Kidney tubule cell (primary cell): ENCODE measurements at regions not wholly inside any gene's neighbourhood (a gene's known extent, or its start where the extent isn't known, plus 50 kb on each side); places are given as distances from the start of the nearest gene placed in this dataset.

Experiments used
- DNase-seq: peaks from one replicate; pipeline ENCODE4 v3.0.0-alpha.2; 2018; ENCODE audit warnings: low spot score

GRCh38 chr6:125658136-125658535, 91.3 kb upstream of the HEY2 start:
- DNase-seq: no peak

- no peak for DNase-seq
Observed at GRCh38 chr6:125658759-125659431, 90.5 kb upstream of the HEY2 start.

- no peak for DNase-seq
Observed at GRCh38 chr6:125659887-125660286, 89.5 kb upstream of the HEY2 start.

- no peak for DNase-seq
Observed at GRCh38 chr6:125662296-125662695, 87.1 kb upstream of the HEY2 start.

GRCh38 chr6:125665295-125665814, 84.1 kb upstream of the HEY2 start:
- DNase-seq: no peak

- DNase-seq: no peak
Observed at GRCh38 chr6:125667326-125667725, 82.1 kb upstream of the HEY2 start.

GRCh38 chr6:125668071-125668470, 81.4 kb upstream of the HEY2 start:
- DNase-seq: no peak

GRCh38 chr6:125670568-125670967, 78.9 kb upstream of the HEY2 start:
- no peak for DNase-seq

- no peak for DNase-seq
Observed at GRCh38 chr6:125671323-125671722, 78.1 kb upstream of the HEY2 start.

GRCh38 chr6:125674230-125674629, 75.2 kb upstream of the HEY2 start:
- DNase-seq: no peak

GRCh38 chr6:125678601-125679000, 70.8 kb upstream of the HEY2 start:
- no peak for DNase-seq

- no peak for DNase-seq
Observed at GRCh38 chr6:125679128-125679527, 70.3 kb upstream of the HEY2 start.

GRCh38 chr6:125679651-125680050, 69.8 kb upstream of the HEY2 start:
- DNase-seq: no peak

GRCh38 chr6:125682939-125683338, 66.5 kb upstream of the HEY2 start:
- DNase-seq: no peak

GRCh38 chr6:125688138-125688537, 61.3 kb upstream of the HEY2 start:
- no peak for DNase-seq

GRCh38 chr6:125693480-125693879, 56.0 kb upstream of the HEY2 start:
- DNase-seq: no peak

GRCh38 chr6:125699591-125699990, 49.8 kb upstream of the HEY2 start:
- DNase-seq: no peak
